ENCODE measurements at regions not wholly inside any gene's neighbourhood (a gene's known extent, or its start where the extent isn't known, plus 50 kb on each side); places are given as distances from the start of the nearest gene placed in this dataset.

DNA sequence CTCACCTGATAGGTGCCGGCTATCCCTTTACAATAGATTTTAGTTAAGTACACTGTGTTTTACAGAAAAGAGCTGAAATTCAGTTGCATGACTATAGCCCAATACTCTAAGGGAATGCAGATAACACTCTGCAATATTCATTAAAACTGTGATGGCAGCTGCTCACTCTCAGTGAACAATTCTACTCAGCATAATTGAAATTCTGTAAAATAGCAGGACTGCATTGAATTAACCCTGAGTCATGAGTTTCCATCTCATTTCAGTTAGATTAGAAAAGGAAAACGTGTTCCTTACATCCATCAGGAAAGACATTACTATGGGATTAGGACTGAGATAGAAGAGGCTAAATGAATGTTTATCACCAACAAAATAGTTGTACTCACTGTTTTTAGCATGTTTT is 613.3 kb upstream of the JAG1 start:
- H3K4me1 ChIP-seq (ENCODE audit: low read length): no peaks in the 10 kb centered on the region
- H3K9me2 ChIP-seq (replicated peaks; ENCODE audit: insufficient read depth, low read length): no peaks in the 10 kb centered on the region
- no peaks in the 10 kb centered on the region for H3K36me3 ChIP-seq (ENCODE audit: insufficient read depth, low read length)
- DNase-seq: no peak
- no peak overlapping the region for H2AFZ ChIP-seq (ENCODE audit: low read length)
- H3K9ac ChIP-seq (ENCODE audit: low read length): no peak overlapping the region
- no peak overlapping the region for H3K4me3 ChIP-seq (ENCODE audit: low read length)
- H3K27ac ChIP-seq (ENCODE audit: low read length): no peak overlapping the region
- H3K9me3 ChIP-seq (ENCODE audit: low read length): no peaks in the 10 kb centered on the region
- no peaks in the 10 kb centered on the region for H4K20me1 ChIP-seq (ENCODE audit: insufficient read depth, low read depth, low read length)
- H3K79me2 ChIP-seq (ENCODE audit: low read length): no peaks in the 10 kb centered on the region
- H3K4me2 ChIP-seq (ENCODE audit: low read depth, low read length, poor library complexity, severe bottlenecking): no peak overlapping the region
- H3K27me3 ChIP-seq (ENCODE audit: low read length): no peaks in the 10 kb centered on the region

GRCh38 chr20:11296221-11296620 is 621.5 kb upstream of the BTBD3 start:
- Histone ChIP-seq H3K4me2 (ENCODE audit: low read depth, low read length, poor library complexity, severe bottlenecking) (no peak overlapping the region), H3K79me2 (ENCODE audit: low read length) (no peaks in the 10 kb centered on the region), H3K9ac (ENCODE audit: low read length) (no peak overlapping the region), H3K27me3 (ENCODE audit: low read length) (no peaks in the 10 kb centered on the region), H2AFZ (ENCODE audit: low read length) (no peak overlapping the region), H4K20me1 (ENCODE audit: insufficient read depth, low read depth, low read length) (no peaks in the 10 kb centered on the region), H3K4me1 (ENCODE audit: low read length) (no peaks in the 10 kb centered on the region), H3K36me3 (ENCODE audit: insufficient read depth, low read length) (no peaks in the 10 kb centered on the region), H3K9me2 (replicated peaks; ENCODE audit: insufficient read depth, low read length) (no peaks in the 10 kb centered on the region), H3K9me3 (ENCODE audit: low read length) (no peaks in the 10 kb centered on the region), H3K4me3 (ENCODE audit: low read length) (no peak overlapping the region), H3K27ac (ENCODE audit: low read length) (no peak overlapping the region)
- no peak for DNase-seq

DNA sequence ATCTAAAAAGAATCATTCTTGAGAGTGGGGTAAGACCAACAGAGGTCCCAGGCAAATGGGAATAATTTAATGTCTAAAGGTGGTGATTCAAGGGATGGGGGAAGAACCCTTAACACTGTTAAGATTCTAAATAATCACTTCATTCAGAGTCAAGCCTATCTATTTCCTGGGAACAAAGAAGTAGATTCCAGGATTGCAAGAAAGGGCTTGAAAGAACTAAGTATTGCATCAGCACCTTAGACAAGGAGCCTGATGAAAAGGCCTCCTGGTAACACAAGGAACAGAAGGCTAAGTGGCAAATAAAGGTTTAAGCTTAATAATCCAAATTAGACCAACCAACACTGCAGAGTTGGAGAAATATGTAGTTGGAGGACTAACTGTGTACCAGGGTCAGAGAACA is 620.7 kb upstream of the BTBD3 start:
- Histone ChIP-seq H3K9ac (ENCODE audit: low read length) (no peak overlapping the region), H3K27me3 (ENCODE audit: low read length) (no peaks in the 10 kb centered on the region), H3K4me2 (ENCODE audit: low read depth, low read length, poor library complexity, severe bottlenecking) (no peak overlapping the region), H4K20me1 (ENCODE audit: insufficient read depth, low read depth, low read length) (no peaks in the 10 kb centered on the region), H2AFZ (ENCODE audit: low read length) (no peak overlapping the region), H3K9me2 (replicated peaks; ENCODE audit: insufficient read depth, low read length) (no peaks in the 10 kb centered on the region), H3K4me3 (ENCODE audit: low read length) (no peak overlapping the region), H3K79me2 (ENCODE audit: low read length) (no peaks in the 10 kb centered on the region), H3K27ac (ENCODE audit: low read length) (no peak overlapping the region), H3K9me3 (ENCODE audit: low read length) (no peaks in the 10 kb centered on the region), H3K36me3 (ENCODE audit: insufficient read depth, low read length) (no peaks in the 10 kb centered on the region), H3K4me1 (ENCODE audit: low read length) (no peaks in the 10 kb centered on the region)
- DNase-seq: no peak

- Histone ChIP-seq H3K27me3 (ENCODE audit: low read length) (no peaks in the 10 kb centered on the region), H4K20me1 (ENCODE audit: insufficient read depth, low read depth, low read length) (no peaks in the 10 kb centered on the region), H3K4me3 (ENCODE audit: low read length) (no peak overlapping the region), H2AFZ (ENCODE audit: low read length) (no peak overlapping the region), H3K9me3 (ENCODE audit: low read length) (no peaks in the 10 kb centered on the region), H3K27ac (ENCODE audit: low read length) (no peak overlapping the region), H3K36me3 (ENCODE audit: insufficient read depth, low read length) (no peaks in the 10 kb centered on the region), H3K9ac (ENCODE audit: low read length) (no peak overlapping the region), H3K9me2 (replicated peaks; ENCODE audit: insufficient read depth, low read length) (no peaks in the 10 kb centered on the region), H3K4me2 (ENCODE audit: low read depth, low read length, poor library complexity, severe bottlenecking) (no peak overlapping the region), H3K79me2 (ENCODE audit: low read length) (no peaks in the 10 kb centered on the region), H3K4me1 (ENCODE audit: low read length) (no peaks in the 10 kb centered on the region)
- no peak for DNase-seq
Measured at GRCh38 chr20:11301699-11302098, 616.0 kb upstream of the BTBD3 start.

- Histone ChIP-seq H3K9ac (ENCODE audit: low read length) (no peak overlapping the region), H3K9me3 (ENCODE audit: low read length) (no peaks in the 10 kb centered on the region), H3K27ac (ENCODE audit: low read length) (no peak overlapping the region), H3K4me2 (ENCODE audit: low read depth, low read length, poor library complexity, severe bottlenecking) (no peak overlapping the region), H3K4me1 (ENCODE audit: low read length) (no peaks in the 10 kb centered on the region), H2AFZ (ENCODE audit: low read length) (no peak overlapping the region), H3K4me3 (ENCODE audit: low read length) (no peak overlapping the region), H4K20me1 (ENCODE audit: insufficient read depth, low read depth, low read length) (no peaks in the 10 kb centered on the region), H3K9me2 (replicated peaks; ENCODE audit: insufficient read depth, low read length) (no peaks in the 10 kb centered on the region), H3K27me3 (ENCODE audit: low read length) (no peaks in the 10 kb centered on the region), H3K36me3 (ENCODE audit: insufficient read depth, low read length) (no peaks in the 10 kb centered on the region), H3K79me2 (ENCODE audit: low read length) (no peaks in the 10 kb centered on the region)
- DNase-seq: no peak
Measured at GRCh38 chr20:11302436-11302835, 615.3 kb upstream of the BTBD3 start.

GRCh38 chr20:11304795-11305194 is 612.9 kb upstream of the BTBD3 start:
- H3K27me3 ChIP-seq (ENCODE audit: low read length): no peaks in the 10 kb centered on the region
- H3K4me3 ChIP-seq (ENCODE audit: low read length): no peak overlapping the region
- DNase-seq: no peak
- H3K36me3 ChIP-seq (ENCODE audit: insufficient read depth, low read length): no peaks in the 10 kb centered on the region
- no peak overlapping the region for H2AFZ ChIP-seq (ENCODE audit: low read length)
- H3K4me1 ChIP-seq (ENCODE audit: low read length): no peaks in the 10 kb centered on the region
- H3K27ac ChIP-seq (ENCODE audit: low read length): no peak overlapping the region
- H3K9me2 ChIP-seq (replicated peaks; ENCODE audit: insufficient read depth, low read length): no peaks in the 10 kb centered on the region
- H3K9ac ChIP-seq (ENCODE audit: low read length): no peak overlapping the region
- no peaks in the 10 kb centered on the region for H3K79me2 ChIP-seq (ENCODE audit: low read length)
- H3K4me2 ChIP-seq (ENCODE audit: low read depth, low read length, poor library complexity, severe bottlenecking): no peak overlapping the region
- H3K9me3 ChIP-seq (ENCODE audit: low read length): no peaks in the 10 kb centered on the region; the same call in 1 of the 2 replicates
- no peaks in the 10 kb centered on the region for H4K20me1 ChIP-seq (ENCODE audit: insufficient read depth, low read depth, low read length)

GRCh38 chr20:11305406-11305805 is 612.3 kb upstream of the BTBD3 start:
- Histone ChIP-seq H4K20me1 (ENCODE audit: insufficient read depth, low read depth, low read length) (no peaks in the 10 kb centered on the region), H3K9ac (ENCODE audit: low read length) (no peak overlapping the region), H3K4me1 (ENCODE audit: low read length) (no peaks in the 10 kb centered on the region), H2AFZ (ENCODE audit: low read length) (no peak overlapping the region), H3K27me3 (ENCODE audit: low read length) (no peaks in the 10 kb centered on the region), H3K9me2 (replicated peaks; ENCODE audit: insufficient read depth, low read length) (no peaks in the 10 kb centered on the region), H3K27ac (ENCODE audit: low read length) (no peak overlapping the region), H3K79me2 (ENCODE audit: low read length) (no peaks in the 10 kb centered on the region), H3K36me3 (ENCODE audit: insufficient read depth, low read length) (no peaks in the 10 kb centered on the region), H3K4me3 (ENCODE audit: low read length) (no peak overlapping the region), H3K9me3 (ENCODE audit: low read length) (no peaks in the 10 kb centered on the region; the same call in 1 of the 2 replicates), H3K4me2 (ENCODE audit: low read depth, low read length, poor library complexity, severe bottlenecking) (no peak overlapping the region)
- DNase-seq: no peak

DNA sequence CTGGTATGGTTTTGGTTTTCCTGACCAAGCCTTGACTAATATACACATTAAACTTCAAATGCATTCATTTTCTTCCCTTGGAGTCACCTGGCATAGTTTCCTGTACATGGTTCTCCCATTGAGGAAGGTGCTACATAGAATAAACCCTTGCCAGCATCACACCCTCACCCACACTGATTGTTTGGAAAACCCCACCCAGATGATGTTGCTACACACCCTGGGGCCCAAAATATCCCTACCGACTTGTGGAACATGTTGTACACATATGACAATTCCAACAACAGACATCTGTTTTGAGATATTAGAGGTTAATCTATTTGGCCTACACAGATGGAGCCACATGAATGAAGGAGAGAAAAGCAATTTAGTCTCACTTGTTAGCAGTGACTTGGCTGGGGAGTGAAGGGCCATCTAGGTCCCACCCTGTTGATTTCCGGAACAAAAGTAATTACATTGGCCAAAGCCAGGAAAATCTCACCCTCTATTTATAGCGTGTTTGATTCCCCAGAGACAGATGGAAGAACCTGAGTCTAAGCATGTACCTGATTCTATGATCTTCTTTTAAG is 606.0 kb upstream of the BTBD3 start:
- H3K27me3 ChIP-seq (ENCODE audit: low read length): 0 out of 2 replicates have a peak, but pooled peaks cover 2% of the 10 kb centered on the region
- no peaks in the 10 kb centered on the region for H3K79me2 ChIP-seq (ENCODE audit: low read length)
- no peak overlapping the region for H3K9ac ChIP-seq (ENCODE audit: low read length)
- H3K4me3 ChIP-seq (ENCODE audit: low read length): no peak overlapping the region
- no peak overlapping the region for H3K27ac ChIP-seq (ENCODE audit: low read length)
- H3K4me2 ChIP-seq (ENCODE audit: low read depth, low read length, poor library complexity, severe bottlenecking): no peak overlapping the region
- no peak overlapping the region for H2AFZ ChIP-seq (ENCODE audit: low read length)
- no peaks in the 10 kb centered on the region for H3K36me3 ChIP-seq (ENCODE audit: insufficient read depth, low read length)
- no peaks in the 10 kb centered on the region for H3K4me1 ChIP-seq (ENCODE audit: low read length)
- no peak for DNase-seq
- no peaks in the 10 kb centered on the region; the same call in 1 of the 2 replicates for H3K9me3 ChIP-seq (ENCODE audit: low read length)
- no peaks in the 10 kb centered on the region for H3K9me2 ChIP-seq (replicated peaks; ENCODE audit: insufficient read depth, low read length)
- no peaks in the 10 kb centered on the region for H4K20me1 ChIP-seq (ENCODE audit: insufficient read depth, low read depth, low read length)

DNA sequence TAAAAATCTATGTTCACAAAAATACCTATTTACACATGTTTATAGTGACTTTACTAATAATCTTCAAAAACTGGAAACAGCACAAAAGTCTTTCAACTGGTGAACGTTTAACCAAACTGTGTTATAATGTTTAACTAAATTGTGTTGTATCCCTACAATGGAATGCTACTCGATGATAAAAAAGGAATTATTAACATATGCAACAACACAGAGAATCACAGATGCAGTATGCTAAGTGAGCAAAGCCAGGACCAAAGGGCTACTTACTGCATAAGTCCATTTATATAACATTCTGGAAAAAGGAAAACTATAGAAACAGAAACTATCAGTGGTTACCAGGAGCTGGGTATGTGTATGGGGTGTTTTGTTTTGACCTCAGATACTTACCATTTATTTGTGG is 602.2 kb upstream of the BTBD3 start:
- no peaks in the 10 kb centered on the region for H4K20me1 ChIP-seq (ENCODE audit: insufficient read depth, low read depth, low read length)
- no peaks in the 10 kb centered on the region for H3K36me3 ChIP-seq (ENCODE audit: insufficient read depth, low read length)
- H3K79me2 ChIP-seq (ENCODE audit: low read length): no peaks in the 10 kb centered on the region
- 0 out of 2 replicates have a peak, but pooled peaks cover 2% of the 10 kb centered on the region for H3K27me3 ChIP-seq (ENCODE audit: low read length)
- no peaks in the 10 kb centered on the region for H3K9me2 ChIP-seq (replicated peaks; ENCODE audit: insufficient read depth, low read length)
- no peaks in the 10 kb centered on the region for H3K4me1 ChIP-seq (ENCODE audit: low read length)
- no peak overlapping the region for H3K4me2 ChIP-seq (ENCODE audit: low read depth, low read length, poor library complexity, severe bottlenecking)
- DNase-seq: no peak
- H3K9me3 ChIP-seq (ENCODE audit: low read length): peaks cover 7% of the 10 kb centered on the region; the same call in 1 of the 2 replicates
- H3K27ac ChIP-seq (ENCODE audit: low read length): no peak overlapping the region
- no peak overlapping the region for H2AFZ ChIP-seq (ENCODE audit: low read length)
- H3K9ac ChIP-seq (ENCODE audit: low read length): no peak overlapping the region
- no peak overlapping the region for H3K4me3 ChIP-seq (ENCODE audit: low read length)
